Mesenchymal stem cell (in vitro differentiated cells and primary cell): ENCODE measurements at regions not wholly inside any gene's neighbourhood (a gene's known extent, or its start where the extent isn't known, plus 50 kb on each side); places are given as distances from the start of the nearest gene placed in this dataset.

ENCODE experiments used
- DNase-seq: peaks from one replicate; pipeline ENCODE4 v3.0.0-alpha.2; 2013
- H2AFZ ChIP-seq: one replicate; pipeline ENCODE4 v1.6.1; 2013; ENCODE audit warnings: low read depth, mild to moderate bottlenecking, control low read depth, inconsistent platforms, low read length, moderate library complexity
- H2AK5ac ChIP-seq: 2 replicates; pipeline ENCODE4 v1.6.1; 2013; ENCODE audit warnings: low read length, moderate library complexity, mild to moderate bottlenecking, inconsistent platforms; ENCODE audit not compliant: severe bottlenecking
- H2BK120ac ChIP-seq: one replicate; pipeline ENCODE4 v1.6.1; 2013; ENCODE audit warnings: low read depth, mild to moderate bottlenecking, inconsistent platforms, low read length, moderate library complexity
- H2BK12ac ChIP-seq, 2 experiments: one replicate each; pipeline ENCODE4 v1.6.1; 2013; ENCODE audit warnings: inconsistent platforms in 2 of 2, low read length in 2 of 2, mild to moderate bottlenecking in 2 of 2, moderate library complexity in 2 of 2, control low read depth in 1 of 2
- H2BK15ac ChIP-seq: one replicate; pipeline ENCODE4 v1.6.1; 2013; ENCODE audit warnings: mild to moderate bottlenecking, low read depth, inconsistent platforms; ENCODE audit not compliant: poor library complexity, severe bottlenecking
- H2BK5ac ChIP-seq: 2 replicates; pipeline ENCODE4 v1.6.1; 2013; ENCODE audit warnings: low read depth, mild to moderate bottlenecking, low read length, control low read depth, inconsistent platforms; ENCODE audit not compliant: poor library complexity, severe bottlenecking
- H3K14ac ChIP-seq, 2 experiments: one replicate each; pipeline ENCODE4 v1.6.1; 2013; ENCODE audit warnings: inconsistent platforms in 2 of 2, low read length in 2 of 2, control low read depth in 1 of 2, mild to moderate bottlenecking in 1 of 2, moderate library complexity in 1 of 2
- H3K18ac ChIP-seq, 2 experiments: one replicate each; pipeline ENCODE4 v1.6.1; 2013; ENCODE audit warnings: inconsistent platforms in 2 of 2, low read length in 2 of 2, control low read depth in 1 of 2, low read depth in 1 of 2, mild to moderate bottlenecking in 1 of 2
- H3K23ac ChIP-seq, 2 experiments: one replicate each; pipeline ENCODE4 v1.6.1; 2013; ENCODE audit warnings: inconsistent platforms in 2 of 2, low read length in 2 of 2, mild to moderate bottlenecking in 2 of 2, moderate library complexity in 2 of 2, control low read depth in 1 of 2
- H3K27ac ChIP-seq: 2 replicates; pipeline ENCODE4 v1.5.1; 2013; ENCODE audit warnings: mild to moderate bottlenecking, moderate library complexity, low read length, control low read depth, inconsistent platforms; ENCODE audit not compliant: poor library complexity, severe bottlenecking
- H3K27me3 ChIP-seq, 2 experiments: 2 replicates each; pipeline versions ENCODE4 v1.6.1 to v1.7.0; 2013; ENCODE audit warnings: low read length in 2 of 2, mild to moderate bottlenecking in 2 of 2, moderate library complexity in 2 of 2, control low read depth in 1 of 2, inconsistent platforms in 1 of 2; ENCODE audit not compliant: control insufficient read depth in 1 of 2, insufficient read depth in 1 of 2
- H3K36me3 ChIP-seq, 2 experiments: 2 replicates each; pipeline versions ENCODE4 v1.6.1 to v1.7.0; 2013; ENCODE audit warnings: low read length in 2 of 2, control low read depth in 1 of 2, inconsistent platforms in 1 of 2, low read depth in 1 of 2, mild to moderate bottlenecking in 1 of 2; ENCODE audit not compliant: insufficient read depth in 2 of 2, control insufficient read depth in 1 of 2
- H3K4ac ChIP-seq, 2 experiments: one replicate each; pipeline ENCODE4 v1.6.1; 2013; ENCODE audit warnings: inconsistent platforms in 2 of 2, low read length in 2 of 2, mild to moderate bottlenecking in 2 of 2, moderate library complexity in 2 of 2, control low read depth in 1 of 2, low read depth in 1 of 2
- H3K4me1 ChIP-seq: 2 replicates; pipeline ENCODE4 v1.6.1; 2013; ENCODE audit warnings: low read depth, low read length, control low read depth; ENCODE audit not compliant: control insufficient read depth, insufficient read depth
- H3K4me2 ChIP-seq: 2 replicates; pipeline ENCODE4 v1.6.1; 2013; ENCODE audit warnings: low read length, mild to moderate bottlenecking, inconsistent platforms; ENCODE audit not compliant: poor library complexity, severe bottlenecking
- H3K4me3 ChIP-seq, 2 experiments: 2 replicates each; pipeline versions ENCODE4 v1.5.1 to v1.7.0; 2013; ENCODE audit warnings: low read length in 2 of 2, mild to moderate bottlenecking in 2 of 2, control low read depth in 1 of 2, low read depth in 1 of 2; ENCODE audit not compliant: insufficient read depth in 1 of 2
- H3K79me1 ChIP-seq: replicated peaks from 2 replicates; pipeline ENCODE4 v1.6.1; 2013; ENCODE audit warnings: mild to moderate bottlenecking, control low read depth, low read length, inconsistent platforms; ENCODE audit not compliant: poor library complexity, severe bottlenecking
- H3K9ac ChIP-seq: 2 replicates; pipeline ENCODE4 v1.7.0; 2013; ENCODE audit warnings: mild to moderate bottlenecking, low read length, moderate library complexity
- H3K9me3 ChIP-seq: 2 replicates; pipeline ENCODE4 v1.7.0; 2013; ENCODE audit warnings: mild to moderate bottlenecking, low read length; ENCODE audit not compliant: control insufficient read depth
- H4K8ac ChIP-seq: one replicate; pipeline ENCODE4 v1.6.1; 2013; ENCODE audit warnings: inconsistent platforms, mild to moderate bottlenecking, low read length, moderate library complexity
- H4K91ac ChIP-seq: one replicate; pipeline ENCODE4 v1.6.1; 2013; ENCODE audit warnings: mild to moderate bottlenecking, low read length, inconsistent platforms
- WGBS: methylation state at CpG from one replicate; pipeline ENCODE4 v1.1.7; 2013; ENCODE audit warnings: mixed read lengths; 5-methylcytosine and 5-hydroxymethylcytosine counted together

- Histone ChIP-seq H2AFZ (no peak overlapping the region), H3K23ac (no peak overlapping the region), H3K27me3 (no peaks in the 10 kb centered on the region), H4K91ac (no peak overlapping the region), H2BK15ac (no peak overlapping the region), H2BK12ac (no peak overlapping the region), H3K9me3 (no peaks in the 10 kb centered on the region), H3K36me3 (no peaks in the 10 kb centered on the region), H2AK5ac (no peak overlapping the region), H2BK5ac (no peak overlapping the region), H3K4ac (no peak overlapping the region), H3K4me1 (no peaks in the 10 kb centered on the region), H2BK120ac (no peak overlapping the region), H3K79me1 (no peaks in the 10 kb centered on the region), H3K18ac (no peak overlapping the region), H3K14ac (no peak overlapping the region), H3K4me2 (no peak overlapping the region), H3K4me3 (no peak overlapping the region), H3K9ac (no peak overlapping the region), H3K27ac (no peak overlapping the region), H4K8ac (no peak overlapping the region)
- DNase-seq, result peak; percentile 34
- WGBS, result 54% methylated on average over 7 of the region's 10 CpGs
These were observed 2494.9 kb upstream of the PCDH20 start for GRCh38 chr13:63910511-63910910.

- Histone ChIP-seq H3K9ac (no peak overlapping the region), H4K8ac (no peak overlapping the region), H2AK5ac (no peak overlapping the region), H3K4ac (no peak overlapping the region), H2BK12ac (no peak overlapping the region), H2AFZ (no peak overlapping the region), H3K4me2 (no peak overlapping the region), H4K91ac (no peak overlapping the region), H3K27me3 (no peaks in the 10 kb centered on the region), H2BK120ac (no peak overlapping the region), H3K79me1 (no peaks in the 10 kb centered on the region), H3K23ac (no peak overlapping the region), H3K18ac (no peak overlapping the region), H3K9me3 (no peaks in the 10 kb centered on the region), H3K4me1 (no peaks in the 10 kb centered on the region), H2BK15ac (no peak overlapping the region), H2BK5ac (no peak overlapping the region), H3K4me3 (no peak overlapping the region), H3K27ac (no peak overlapping the region), H3K36me3 (no peaks in the 10 kb centered on the region), H3K14ac (no peak overlapping the region)
- 80% methylated on average over 4 of the region's 6 CpGs for WGBS
- no peak for DNase-seq
These were observed 2494.2 kb upstream of the PCDH20 start for GRCh38 chr13:63909726-63910375.

GRCh38 chr13:63902141-63902540, 2486.5 kb upstream of the PCDH20 start:
- H2BK5ac ChIP-seq, result no peak overlapping the region
- H3K9me3 ChIP-seq, result no peaks in the 10 kb centered on the region
- no peak overlapping the region for H3K14ac ChIP-seq
- H3K4me2 ChIP-seq, result no peak overlapping the region
- no peak overlapping the region for H3K18ac ChIP-seq
- H3K79me1 ChIP-seq, result no peaks in the 10 kb centered on the region
- H2BK120ac ChIP-seq, result no peak overlapping the region
- no peak overlapping the region for H2BK15ac ChIP-seq
- no peak overlapping the region for H4K91ac ChIP-seq
- H4K8ac ChIP-seq, result no peak overlapping the region
- H2AFZ ChIP-seq, result no peak overlapping the region
- no peaks in the 10 kb centered on the region for H3K4me1 ChIP-seq
- no peak overlapping the region for H3K9ac ChIP-seq
- no peak overlapping the region for H3K23ac ChIP-seq
- no peaks in the 10 kb centered on the region for H3K27me3 ChIP-seq
- H3K4me3 ChIP-seq, result no peak overlapping the region
- no peak overlapping the region for H3K27ac ChIP-seq
- H2BK12ac ChIP-seq, result no peak overlapping the region
- H2AK5ac ChIP-seq, result no peak overlapping the region
- 97% methylated on average over 8 of the region's 9 CpGs for WGBS
- H3K36me3 ChIP-seq, result no peaks in the 10 kb centered on the region
- DNase-seq, result no peak
- H3K4ac ChIP-seq, result no peak overlapping the region

GRCh38 chr13:63901630-63902029, 2486.0 kb upstream of the PCDH20 start:
- H2AFZ ChIP-seq, result no peak overlapping the region
- H3K9me3 ChIP-seq, result no peaks in the 10 kb centered on the region
- no peak overlapping the region for H3K4ac ChIP-seq
- no peak overlapping the region for H4K91ac ChIP-seq
- H3K18ac ChIP-seq, result no peak overlapping the region
- H3K36me3 ChIP-seq, result no peaks in the 10 kb centered on the region
- H3K23ac ChIP-seq, result no peak overlapping the region
- no peak overlapping the region for H2BK5ac ChIP-seq
- no peak overlapping the region for H3K9ac ChIP-seq
- no peak for DNase-seq
- no peak overlapping the region for H3K4me2 ChIP-seq
- no peak overlapping the region for H3K14ac ChIP-seq
- H3K4me1 ChIP-seq, result no peaks in the 10 kb centered on the region
- no peak overlapping the region for H2BK12ac ChIP-seq
- H3K27ac ChIP-seq, result no peak overlapping the region
- H4K8ac ChIP-seq, result no peak overlapping the region
- no peaks in the 10 kb centered on the region for H3K79me1 ChIP-seq
- no peak overlapping the region for H2AK5ac ChIP-seq
- 84% methylated on average over 3 of the region's 5 CpGs for WGBS
- no peak overlapping the region for H2BK15ac ChIP-seq
- H2BK120ac ChIP-seq, result no peak overlapping the region
- no peak overlapping the region for H3K4me3 ChIP-seq
- no peaks in the 10 kb centered on the region for H3K27me3 ChIP-seq
